Fibroblast of villous mesenchyme (primary cell): ENCODE measurements at regions not wholly inside any gene's neighbourhood (a gene's known extent, or its start where the extent isn't known, plus 50 kb on each side); places are given as distances from the start of the nearest gene placed in this dataset.

Experiments used
- DNase-seq: peaks from one replicate; pipeline ENCODE4 v3.0.0-alpha.2; 2010; ENCODE audit warnings: low read depth
- H3K4me3 ChIP-seq: 2 replicates; pipeline ENCODE4 v1.5.1; 2011; ENCODE audit warnings: low read depth, mild to moderate bottlenecking, low read length
- TF ChIP-seq, protein P1 (sequence below): IDR thresholded peaks from 2 replicates; pipeline ENCODE4 v1.5.1; 2012; ENCODE audit warnings: low read depth, mild to moderate bottlenecking, low read length; ENCODE audit not compliant: insufficient read depth

- TF ChIP-seq, protein P1, sequence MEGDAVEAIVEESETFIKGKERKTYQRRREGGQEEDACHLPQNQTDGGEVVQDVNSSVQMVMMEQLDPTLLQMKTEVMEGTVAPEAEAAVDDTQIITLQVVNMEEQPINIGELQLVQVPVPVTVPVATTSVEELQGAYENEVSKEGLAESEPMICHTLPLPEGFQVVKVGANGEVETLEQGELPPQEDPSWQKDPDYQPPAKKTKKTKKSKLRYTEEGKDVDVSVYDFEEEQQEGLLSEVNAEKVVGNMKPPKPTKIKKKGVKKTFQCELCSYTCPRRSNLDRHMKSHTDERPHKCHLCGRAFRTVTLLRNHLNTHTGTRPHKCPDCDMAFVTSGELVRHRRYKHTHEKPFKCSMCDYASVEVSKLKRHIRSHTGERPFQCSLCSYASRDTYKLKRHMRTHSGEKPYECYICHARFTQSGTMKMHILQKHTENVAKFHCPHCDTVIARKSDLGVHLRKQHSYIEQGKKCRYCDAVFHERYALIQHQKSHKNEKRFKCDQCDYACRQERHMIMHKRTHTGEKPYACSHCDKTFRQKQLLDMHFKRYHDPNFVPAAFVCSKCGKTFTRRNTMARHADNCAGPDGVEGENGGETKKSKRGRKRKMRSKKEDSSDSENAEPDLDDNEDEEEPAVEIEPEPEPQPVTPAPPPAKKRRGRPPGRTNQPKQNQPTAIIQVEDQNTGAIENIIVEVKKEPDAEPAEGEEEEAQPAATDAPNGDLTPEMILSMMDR: no peak
- no peak overlapping the region for H3K4me3 ChIP-seq
- DNase-seq: no peak
These were observed 874.0 kb upstream of the EPHA5 start for GRCh38 chr4:66544281-66544680.

- no peak for DNase-seq
- no peak overlapping the region for H3K4me3 ChIP-seq
- TF ChIP-seq, protein P1: no peak
These were observed 869.5 kb upstream of the EPHA5 start for GRCh38 chr4:66539745-66540144.

GRCh38 chr4:66524781-66525180 is 854.5 kb upstream of the EPHA5 start:
- H3K4me3 ChIP-seq: no peak overlapping the region
- DNase-seq: no peak
- TF ChIP-seq, protein P1: no peak

GRCh38 chr4:66522244-66522643 is 852.0 kb upstream of the EPHA5 start:
- no peak overlapping the region for H3K4me3 ChIP-seq
- DNase-seq: no peak
- TF ChIP-seq, protein P1: no peak

GRCh38 chr4:66516940-66517339 is 846.7 kb upstream of the EPHA5 start:
- TF ChIP-seq, protein P1: no peak
- no peak overlapping the region for H3K4me3 ChIP-seq
- DNase-seq: no peak

DNA sequence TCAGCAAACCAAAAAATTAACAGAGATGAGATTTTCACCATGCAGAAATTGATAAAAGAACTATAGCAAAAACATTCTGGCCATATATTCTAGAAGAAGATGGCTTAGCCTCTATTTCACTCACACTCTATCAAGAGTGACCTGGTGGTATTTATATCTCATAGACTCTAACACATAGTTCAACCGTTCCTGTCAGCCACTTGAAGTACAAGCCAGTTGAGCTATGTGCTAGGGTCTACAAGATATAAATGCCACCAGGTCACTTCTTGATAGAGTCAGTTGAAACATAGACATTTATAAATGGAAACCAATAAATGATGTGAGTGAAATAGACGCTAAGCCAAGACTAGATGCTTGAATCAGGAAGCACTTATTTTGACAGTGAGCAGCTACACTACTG is 836.7 kb upstream of the EPHA5 start:
- no peak for DNase-seq
- TF ChIP-seq, protein P1: no peak

GRCh38 chr4:66501997-66502396 is 831.7 kb upstream of the EPHA5 start:
- DNase-seq: no peak
- no peak overlapping the region for H3K4me3 ChIP-seq
- TF ChIP-seq, protein P1: no peak

More for the DNA sequence above, 836.7 kb upstream of the EPHA5 start:
- H3K4me3 ChIP-seq: no peak overlapping the region
